ENCODE measurements at regions not wholly inside any gene's neighbourhood (a gene's known extent, or its start where the extent isn't known, plus 50 kb on each side); places are given as distances from the start of the nearest gene placed in this dataset.

GRCh38 chr12:33676866-33677265 lies 237.2 kb upstream of the SYT10 start:
- no peak for TF ChIP-seq REST (IDR thresholded peaks at IDR 0.05; ENCODE audit: unreplicated experiment)
- no peak for TF ChIP-seq CTCF (conservative IDR thresholded peaks at IDR 0.05; ENCODE audit: low read depth in 2 of 2)
- no peak for TF ChIP-seq EZH2 (IDR thresholded peaks at IDR 0.05; ENCODE audit: low read depth, unreplicated experiment)
- no peak for TF ChIP-seq ZNF331 (CRISPR knock-in tag; IDR thresholded peaks at IDR 0.05; ENCODE audit: low read depth)
- TF ChIP-seq POLR2AphosphoS5 (IDR thresholded peaks at IDR 0.05; ENCODE audit: low read depth) = no peak
- no peak for TF ChIP-seq STAT1 (IDR thresholded peaks at IDR 0.05; ENCODE audit: unreplicated experiment)
- TF ChIP-seq, protein P1, sequence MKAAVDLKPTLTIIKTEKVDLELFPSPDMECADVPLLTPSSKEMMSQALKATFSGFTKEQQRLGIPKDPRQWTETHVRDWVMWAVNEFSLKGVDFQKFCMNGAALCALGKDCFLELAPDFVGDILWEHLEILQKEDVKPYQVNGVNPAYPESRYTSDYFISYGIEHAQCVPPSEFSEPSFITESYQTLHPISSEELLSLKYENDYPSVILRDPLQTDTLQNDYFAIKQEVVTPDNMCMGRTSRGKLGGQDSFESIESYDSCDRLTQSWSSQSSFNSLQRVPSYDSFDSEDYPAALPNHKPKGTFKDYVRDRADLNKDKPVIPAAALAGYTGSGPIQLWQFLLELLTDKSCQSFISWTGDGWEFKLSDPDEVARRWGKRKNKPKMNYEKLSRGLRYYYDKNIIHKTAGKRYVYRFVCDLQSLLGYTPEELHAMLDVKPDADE (IDR thresholded peaks at IDR 0.05) = no peak
- TF ChIP-seq JUNB (IDR thresholded peaks at IDR 0.05; ENCODE audit: unreplicated experiment) = no peak
- no peak for TF ChIP-seq ZNF462 (CRISPR knock-in tag; IDR thresholded peaks at IDR 0.05)
- no peak for TF ChIP-seq CREB1 (CRISPR knock-in tag; IDR thresholded peaks at IDR 0.05; ENCODE audit: low read depth)
